GM10266 (cell line): ENCODE measurements at regions not wholly inside any gene's neighbourhood (a gene's known extent, or its start where the extent isn't known, plus 50 kb on each side); places are given as distances from the start of the nearest gene placed in this dataset.

Experiments
- DNase-seq: peaks from one replicate; pipeline ENCODE4 v3.0.0; 2012; ENCODE audit errors: extremely low spot score
- TF ChIP-seq, protein P1 (sequence below): IDR thresholded peaks from 2 replicates; pipeline ENCODE4 v1.5.1; 2012; ENCODE audit warnings: mild to moderate bottlenecking, low read depth; ENCODE audit not compliant: control insufficient read depth, insufficient read depth; ENCODE audit errors: missing control alignments

DNA sequence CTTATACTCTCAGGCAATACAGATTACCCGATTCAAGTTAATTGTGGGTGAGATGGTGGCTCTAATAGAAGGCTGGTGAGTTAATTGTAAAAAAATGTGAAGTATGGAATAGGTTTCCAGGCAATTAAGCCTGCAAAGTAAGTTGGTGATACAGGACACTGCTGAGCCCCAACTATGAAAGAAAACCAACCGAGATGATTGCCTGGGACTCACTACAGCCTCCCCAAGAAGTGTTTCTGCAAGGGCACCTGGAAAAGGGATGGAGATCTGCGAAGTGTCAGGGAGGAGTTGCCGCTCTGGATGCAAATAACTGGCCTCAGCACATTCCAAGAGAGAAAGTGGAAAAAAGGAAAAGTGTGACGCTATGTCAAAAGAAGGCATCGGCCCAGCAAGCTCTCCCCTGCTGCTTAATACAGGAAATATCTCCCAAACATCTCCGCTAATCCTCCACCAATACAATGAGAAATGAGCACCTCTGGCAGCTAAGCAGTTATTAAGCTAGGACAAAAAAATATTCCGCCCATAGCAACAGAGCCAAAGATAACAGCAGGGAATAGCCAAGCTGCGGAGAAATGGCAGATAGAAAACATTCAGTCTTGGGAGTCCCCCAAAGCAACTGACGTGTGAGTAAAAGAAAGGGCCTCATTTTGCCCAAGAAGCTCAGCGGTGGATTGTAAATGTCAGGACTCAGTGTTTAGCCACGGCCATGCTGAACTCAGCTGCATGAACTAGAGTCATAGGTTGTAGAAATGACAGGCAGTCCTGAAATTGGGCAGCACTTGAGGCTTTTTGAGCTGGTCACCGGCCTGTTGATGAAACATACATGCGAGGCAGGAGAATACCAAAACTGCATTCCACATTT is 133.7 kb downstream of the SNX19 start:
- DNase-seq = no peak
- TF ChIP-seq, protein P1, sequence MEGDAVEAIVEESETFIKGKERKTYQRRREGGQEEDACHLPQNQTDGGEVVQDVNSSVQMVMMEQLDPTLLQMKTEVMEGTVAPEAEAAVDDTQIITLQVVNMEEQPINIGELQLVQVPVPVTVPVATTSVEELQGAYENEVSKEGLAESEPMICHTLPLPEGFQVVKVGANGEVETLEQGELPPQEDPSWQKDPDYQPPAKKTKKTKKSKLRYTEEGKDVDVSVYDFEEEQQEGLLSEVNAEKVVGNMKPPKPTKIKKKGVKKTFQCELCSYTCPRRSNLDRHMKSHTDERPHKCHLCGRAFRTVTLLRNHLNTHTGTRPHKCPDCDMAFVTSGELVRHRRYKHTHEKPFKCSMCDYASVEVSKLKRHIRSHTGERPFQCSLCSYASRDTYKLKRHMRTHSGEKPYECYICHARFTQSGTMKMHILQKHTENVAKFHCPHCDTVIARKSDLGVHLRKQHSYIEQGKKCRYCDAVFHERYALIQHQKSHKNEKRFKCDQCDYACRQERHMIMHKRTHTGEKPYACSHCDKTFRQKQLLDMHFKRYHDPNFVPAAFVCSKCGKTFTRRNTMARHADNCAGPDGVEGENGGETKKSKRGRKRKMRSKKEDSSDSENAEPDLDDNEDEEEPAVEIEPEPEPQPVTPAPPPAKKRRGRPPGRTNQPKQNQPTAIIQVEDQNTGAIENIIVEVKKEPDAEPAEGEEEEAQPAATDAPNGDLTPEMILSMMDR = no peak

DNA sequence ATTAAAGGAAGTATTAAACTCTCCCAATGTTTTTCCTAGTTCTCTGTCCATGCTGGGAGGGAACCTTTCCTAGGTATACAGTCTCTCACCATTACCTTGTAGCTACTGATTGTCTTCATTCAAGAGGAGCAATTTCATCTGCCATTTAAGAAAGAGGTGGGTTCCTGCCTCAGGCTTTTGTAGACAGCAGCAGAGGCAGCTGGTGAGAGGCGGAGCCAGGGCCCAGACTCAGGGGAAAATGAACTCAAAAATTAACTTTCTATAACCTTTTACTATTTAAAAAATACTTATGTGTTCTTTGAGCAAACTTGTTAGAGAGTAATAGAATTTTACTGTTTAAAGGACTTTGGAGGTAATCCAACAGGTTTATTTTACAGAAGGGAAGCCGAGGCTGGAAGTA is 133.0 kb downstream of the SNX19 start:
- no peak for DNase-seq
- TF ChIP-seq, protein P1 = no peak

DNA sequence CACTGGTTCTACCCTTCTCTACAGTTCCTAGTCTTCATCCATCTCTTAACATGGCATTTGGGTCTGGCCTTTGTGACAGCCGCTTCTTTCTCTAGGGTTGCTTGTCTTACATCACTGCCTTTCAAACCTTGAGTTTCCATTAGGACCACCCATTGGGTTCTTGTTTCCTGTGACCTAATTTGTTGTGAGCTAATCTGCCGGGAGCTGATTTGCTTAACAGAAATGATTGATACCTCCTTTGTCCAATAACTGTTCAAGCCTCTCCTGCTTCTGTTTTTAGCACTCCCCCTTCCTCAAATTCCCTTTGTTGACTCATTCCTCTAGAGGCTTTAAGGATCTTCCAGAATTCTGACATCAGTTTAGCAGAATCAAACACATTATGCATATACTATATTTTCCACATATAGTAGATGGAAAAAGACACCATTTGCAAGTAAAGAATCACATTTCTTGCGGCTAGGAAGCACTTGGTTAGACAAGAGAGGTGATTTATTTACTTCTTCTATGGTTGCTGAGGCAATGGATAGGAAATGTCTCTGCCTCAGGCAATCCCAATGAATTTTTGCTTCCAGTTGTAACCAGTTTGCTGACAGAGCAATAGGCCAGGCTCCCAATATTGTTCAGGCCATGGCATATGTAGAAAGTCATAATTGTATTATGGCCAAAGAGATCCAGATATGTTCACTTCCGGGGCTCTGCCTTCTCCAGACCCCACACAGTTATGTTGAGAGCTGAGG is 130.7 kb downstream of the SNX19 start:
- TF ChIP-seq, protein P1 = no peak
- no peak for DNase-seq

DNA sequence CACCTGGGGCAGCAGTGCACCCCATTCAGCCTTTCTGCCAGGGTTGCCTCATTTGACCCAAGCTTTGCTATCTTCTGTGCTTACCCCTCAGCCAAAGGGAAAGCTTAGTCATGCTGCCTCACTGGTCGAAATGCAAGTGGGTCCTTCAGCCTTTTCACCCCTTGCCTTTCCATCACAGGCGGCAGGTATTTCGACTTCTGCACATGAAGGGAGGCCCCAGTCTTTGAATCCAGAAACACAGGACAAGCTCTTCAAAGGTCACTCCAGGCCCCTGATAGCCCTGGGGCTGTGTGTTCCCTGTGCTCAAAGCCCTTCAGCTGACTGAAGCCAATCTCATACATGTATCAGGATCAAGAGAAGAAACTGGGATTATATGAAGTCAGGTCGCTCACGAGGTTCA is 129.7 kb downstream of the SNX19 start:
- no peak for DNase-seq
- TF ChIP-seq, protein P1 = no peak

DNA sequence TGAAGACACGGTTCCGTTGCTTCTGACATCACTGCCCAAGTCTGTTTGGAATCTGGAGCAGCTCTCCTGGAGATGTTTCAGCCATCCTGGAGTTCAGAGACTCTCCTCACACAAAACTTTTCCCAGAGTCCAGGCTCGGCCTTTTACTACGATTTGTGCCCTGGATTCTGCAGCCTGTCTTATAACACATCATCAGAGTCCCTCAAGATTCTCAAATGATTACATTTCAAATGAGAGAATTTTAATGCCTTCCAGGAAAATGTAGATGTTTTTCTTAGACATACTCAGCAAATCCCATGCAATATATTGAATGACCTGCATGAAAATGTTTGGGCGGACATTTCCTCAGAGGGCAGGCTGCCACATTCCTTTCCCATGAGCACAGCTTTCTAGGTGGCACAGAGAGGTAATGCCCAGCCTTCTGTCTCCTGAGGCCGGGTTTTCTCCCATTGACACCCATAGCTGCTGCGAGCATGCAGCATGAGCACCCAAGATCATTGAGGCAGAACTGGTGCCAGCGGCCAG is 129.1 kb downstream of the SNX19 start:
- DNase-seq = no peak
- TF ChIP-seq, protein P1 = no peak

DNA sequence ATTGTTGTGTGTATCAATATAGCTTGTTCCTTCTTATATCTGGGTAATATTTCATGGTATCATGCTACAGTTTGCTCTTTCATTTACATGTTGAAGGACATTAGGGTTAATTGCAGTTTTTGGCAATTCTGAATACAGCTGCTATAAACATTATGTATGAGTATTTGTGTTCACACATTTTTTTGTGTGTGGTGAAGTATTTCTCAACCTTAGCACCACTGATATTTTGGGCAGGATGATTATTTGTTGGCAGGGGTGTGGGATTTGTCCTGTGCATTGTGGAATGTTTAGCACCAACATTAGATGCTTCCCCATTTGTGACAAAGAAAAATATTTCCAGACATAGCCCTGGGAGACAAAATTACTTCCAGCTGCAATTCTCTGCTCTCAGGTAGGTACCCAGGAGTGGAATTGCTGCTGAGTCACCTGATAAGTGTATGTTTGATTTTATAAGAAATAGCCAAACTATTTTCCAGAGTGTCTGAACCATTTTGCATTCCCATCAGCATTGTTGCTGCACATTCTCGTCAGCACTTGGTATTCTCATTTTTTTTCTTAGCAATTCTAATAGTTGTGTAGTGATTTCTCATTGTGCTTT is 128.2 kb downstream of the SNX19 start:
- no peak for DNase-seq
- TF ChIP-seq, protein P1 = no peak

DNA sequence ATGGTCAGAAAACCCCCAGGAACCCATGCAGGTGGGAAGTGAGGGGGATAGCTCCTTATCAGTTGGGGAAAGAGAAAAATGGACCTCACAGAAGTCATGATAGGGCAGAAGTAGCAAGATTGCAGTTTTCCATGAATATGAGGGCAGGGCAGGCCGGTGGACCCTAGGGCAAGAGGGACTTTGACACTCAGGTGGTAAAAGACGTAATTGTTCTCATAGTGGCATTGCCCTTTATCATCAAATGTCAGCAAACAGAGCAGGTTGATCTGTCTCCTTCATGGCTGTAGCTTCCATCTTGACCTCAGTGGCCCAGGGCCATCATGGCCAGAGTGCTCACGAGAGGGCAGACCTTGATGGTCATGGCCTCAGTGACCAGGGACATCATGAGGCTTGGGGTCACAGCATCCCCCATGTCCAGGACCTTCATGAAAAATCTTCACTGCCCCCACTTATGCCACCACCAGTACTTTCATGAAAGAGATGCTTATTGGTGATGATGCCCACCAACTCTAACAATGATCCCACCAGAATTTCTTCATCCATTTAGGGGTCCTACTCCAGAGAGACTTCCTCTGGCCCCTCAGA is 127.1 kb downstream of the SNX19 start:
- TF ChIP-seq, protein P1 = no peak
- no peak for DNase-seq
